GM12878 (cell line): ENCODE measurements at regions not wholly inside any gene's neighbourhood (a gene's known extent, or its start where the extent isn't known, plus 50 kb on each side); places are given as distances from the start of the nearest gene placed in this dataset.

Source experiments
- ATAC-seq: fragments of 200-7000 bp; cut with Tn5 transposase; 3 replicates; pipeline ENCODE4 v1.9.1; 2020; ENCODE audit warnings: mild to moderate bottlenecking, moderate library complexity
- BruUV-seq: library from RNA; stranded (reverse); fragments of 400-500 nt; replicated peaks from 2 replicates; lab custom pipeline; 2021; lab: Mats Ljungman, UMichigan
- CTCF ChIA-PET: fragments of 300-600 bp; sonication (Branson Sonifier 250); formaldehyde crosslinking; extraction: SDS; loops from one replicate; lab custom pipeline; 2021; ENCODE audit warnings: inconsistent platforms; lab: Yijun Ruan, JAX
- POLR2A ChIA-PET: fragments of 350-600 bp; formaldehyde crosslinking; extraction: SDS; loops from one replicate; lab custom pipeline; 2021; ENCODE audit warnings: inconsistent platforms; lab: Charles Lee
- RAD21 ChIA-PET: fragments of 300-600 bp; sonication (Branson Sonifier 250); formaldehyde crosslinking; loops from one replicate; lab custom pipeline; 2023; ENCODE audit warnings: antibody characterized with exemption; ENCODE audit not compliant: unreplicated experiment; lab: Charles Lee
- SMC1A ChIA-PET: fragments of 300-600 bp; sonication (Branson Sonifier 250); formaldehyde crosslinking; loops from one replicate; lab custom pipeline; 2023; ENCODE audit not compliant: unreplicated experiment, uncharacterized antibody; lab: Charles Lee
- DNase-seq: peaks from one replicate; pipeline ENCODE4 v3.0.0-alpha.2; 2011; ENCODE audit warnings: low read depth, low spot score
- FAIRE-seq: peaks from 3 replicates; lab custom pipeline; 2011; peaks lifted over from hg19 to GRCh38; lab: Jason Lieb, UNC
- H2AFZ ChIP-seq: 2 replicates; pipeline ENCODE4 v1.6.0; 2011; ENCODE audit warnings: low read depth, low read length, control low read depth; ENCODE audit not compliant: control insufficient read depth
- H3K27ac ChIP-seq: 2 replicates; pipeline ENCODE4 v1.5.1; 2011; ENCODE audit warnings: control low read depth; ENCODE audit not compliant: control insufficient read depth, insufficient read depth
- H3K27me3 ChIP-seq, 2 experiments: replicated peaks in 1 of 2; 2 replicates each; pipeline versions ENCODE4 v1.6.0 to v1.6.1; 2011; ENCODE audit warnings: low read length in 1 of 2; ENCODE audit not compliant: control insufficient read depth in 2 of 2, insufficient read depth in 2 of 2
- H3K36me3 ChIP-seq, 2 experiments: 2 replicates each; pipeline ENCODE4 v1.5.1; 2011; ENCODE audit warnings: low read length in 1 of 2; ENCODE audit not compliant: control insufficient read depth in 2 of 2, insufficient read depth in 2 of 2
- H3K4me1 ChIP-seq: 2 replicates; pipeline ENCODE4 v1.6.1; 2011; ENCODE audit warnings: mild to moderate bottlenecking, low read length, moderate library complexity, mixed read lengths; ENCODE audit not compliant: control insufficient read depth, insufficient read depth
- H3K4me2 ChIP-seq: 2 replicates; pipeline ENCODE4 v1.6.0; 2011; ENCODE audit warnings: control low read depth; ENCODE audit not compliant: control insufficient read depth, insufficient read depth
- H3K4me3 ChIP-seq: fragments of 200-600 bp; sonication (generic); 2 replicates; pipeline ENCODE4 v1.5.1; 2016
- H3K79me2 ChIP-seq: 2 replicates; pipeline ENCODE4 v1.6.0; 2011; ENCODE audit warnings: low read length; ENCODE audit not compliant: control insufficient read depth, insufficient read depth
- H3K9ac ChIP-seq: 2 replicates; pipeline ENCODE4 v1.8.0; 2011; ENCODE audit warnings: low read length, control low read depth, mixed read lengths; ENCODE audit not compliant: control insufficient read depth, insufficient read depth
- H3K9me3 ChIP-seq: replicated peaks from 3 replicates; pipeline ENCODE4 v1.5.1; 2011; ENCODE audit warnings: mild to moderate bottlenecking, low read length; ENCODE audit not compliant: control insufficient read depth, insufficient read depth
- H4K20me1 ChIP-seq: 2 replicates; pipeline ENCODE4 v1.6.0; 2011; ENCODE audit not compliant: control insufficient read depth, insufficient read depth
- EED ChIP-seq: sonication (generic); IDR thresholded peaks from 2 replicates; pipeline ENCODE4 v1.6.1; 2016; ENCODE audit warnings: antibody characterized with exemption, low read depth
- FOXM1 ChIP-seq: IDR thresholded peaks from 2 replicates; pipeline ENCODE4 v1.6.1; 2012; ENCODE audit warnings: low read depth, mild to moderate bottlenecking, inconsistent platforms, low read length, moderate library complexity
- IKZF2 ChIP-seq, 2 experiments: fragments of 450-650 bp; IDR thresholded peaks; 2 replicates each; pipeline ENCODE4 v1.6.1; 2017; ENCODE audit warnings: mild to moderate bottlenecking in 2 of 2, moderate library complexity in 2 of 2
- JUNB ChIP-seq: IDR thresholded peaks from 2 replicates; pipeline ENCODE4 v1.6.1; 2016; ENCODE audit warnings: antibody characterized with exemption, mild to moderate bottlenecking
- MEF2B ChIP-seq: fragments of 450-650 bp; IDR thresholded peaks from 2 replicates; pipeline ENCODE4 v1.6.1; 2018; ENCODE audit warnings: mild to moderate bottlenecking, moderate library complexity; ENCODE audit not compliant: partially characterized antibody, poor library complexity, severe bottlenecking
- MTA2 ChIP-seq: fragments of 450-650 bp; IDR thresholded peaks from 2 replicates; pipeline ENCODE4 v1.6.1; 2016; ENCODE audit warnings: low read depth, mild to moderate bottlenecking, moderate library complexity
- NFIC ChIP-seq: IDR thresholded peaks from 2 replicates; pipeline ENCODE4 v1.6.1; 2012; ENCODE audit warnings: low read depth, mild to moderate bottlenecking, inconsistent platforms, low read length, moderate library complexity
- NR2F1 ChIP-seq: fragments of 450-650 bp; conservative IDR thresholded peaks from 2 replicates; pipeline ENCODE4 v1.6.1; 2017; ENCODE audit warnings: mild to moderate bottlenecking
- RBBP5 ChIP-seq: fragments of 200-600 bp; sonication (generic); conservative IDR thresholded peaks from 2 replicates; pipeline ENCODE4 v1.6.1; 2016
- RUNX3 ChIP-seq: IDR thresholded peaks from 2 replicates; pipeline ENCODE4 v1.6.1; 2012; ENCODE audit warnings: low read length, inconsistent platforms
- SIX5 ChIP-seq: IDR thresholded peaks from 2 replicates; pipeline ENCODE4 v1.6.1; 2011; ENCODE audit warnings: mild to moderate bottlenecking, low read depth, low read length, moderate library complexity; ENCODE audit not compliant: severe bottlenecking
- SMAD5 ChIP-seq: IDR thresholded peaks from 2 replicates; pipeline ENCODE4 v1.6.1; 2016; ENCODE audit warnings: antibody characterized with exemption, low read depth
- TCF7 ChIP-seq: IDR thresholded peaks from 2 replicates; pipeline ENCODE4 v1.6.1; 2014; ENCODE audit warnings: antibody characterized with exemption, borderline replicate concordance
- WGBS: methylation state at CpG from one replicate; pipeline ENCODE4 v1.1.6; 2016; ENCODE audit warnings: low lambda C conversion rate; ENCODE audit not compliant: insufficient replicate concordance, insufficient coverage; ENCODE audit errors: missing lambda C conversion rate; 5-methylcytosine and 5-hydroxymethylcytosine counted together
- in situ Hi-C: fragments of 300-500 bp; cut with MboI; formaldehyde crosslinking; loops from 9 replicates; pipeline ENCODE4 v1.14.3; 2018; ENCODE audit warnings: mixed read lengths
- intact Hi-C: fragments of 100-400 bp; cut with micrococcal nuclease; formaldehyde crosslinking; loops from one replicate; pipeline ENCODE4 v1.14.2; 2022; ENCODE audit not compliant: unreplicated experiment
- TF ChIP-seq, protein P1 (sequence below): fragments of 450-650 bp; IDR thresholded peaks from 2 replicates; pipeline ENCODE4 v1.6.1; 2018; ENCODE audit warnings: mild to moderate bottlenecking, low read depth, moderate library complexity; ENCODE audit not compliant: partially characterized antibody
- TF ChIP-seq, protein P2 (sequence below): fragments of 450-650 bp; IDR thresholded peaks from 2 replicates; pipeline ENCODE4 v1.6.1; 2017; ENCODE audit warnings: mild to moderate bottlenecking, moderate library complexity
- TF ChIP-seq, protein P3 (sequence below): fragments of 450-650 bp; IDR thresholded peaks from 2 replicates; pipeline ENCODE4 v1.6.1; 2016; ENCODE audit warnings: mild to moderate bottlenecking

DNA sequence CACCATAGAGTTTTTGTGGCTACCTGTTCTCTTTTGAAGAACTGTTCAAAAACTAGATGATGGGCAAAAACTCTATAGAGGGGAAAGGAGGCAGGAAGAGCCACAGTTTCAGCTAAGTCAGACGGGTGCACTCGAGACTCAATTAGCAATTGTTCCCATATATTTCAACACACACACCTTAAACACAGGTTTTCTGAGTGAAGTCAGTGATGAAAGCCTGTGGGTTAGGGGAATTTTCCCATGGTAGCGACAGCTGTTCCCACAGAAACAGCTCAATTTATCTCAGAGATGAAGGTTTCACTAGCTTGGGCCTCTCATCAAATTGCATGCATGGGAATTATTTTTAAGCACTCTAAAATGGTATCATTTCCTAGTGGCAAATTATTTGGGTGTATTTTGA, 143.4 kb downstream of the ZIC5 start (continued):
- TF ChIP-seq, protein P1, sequence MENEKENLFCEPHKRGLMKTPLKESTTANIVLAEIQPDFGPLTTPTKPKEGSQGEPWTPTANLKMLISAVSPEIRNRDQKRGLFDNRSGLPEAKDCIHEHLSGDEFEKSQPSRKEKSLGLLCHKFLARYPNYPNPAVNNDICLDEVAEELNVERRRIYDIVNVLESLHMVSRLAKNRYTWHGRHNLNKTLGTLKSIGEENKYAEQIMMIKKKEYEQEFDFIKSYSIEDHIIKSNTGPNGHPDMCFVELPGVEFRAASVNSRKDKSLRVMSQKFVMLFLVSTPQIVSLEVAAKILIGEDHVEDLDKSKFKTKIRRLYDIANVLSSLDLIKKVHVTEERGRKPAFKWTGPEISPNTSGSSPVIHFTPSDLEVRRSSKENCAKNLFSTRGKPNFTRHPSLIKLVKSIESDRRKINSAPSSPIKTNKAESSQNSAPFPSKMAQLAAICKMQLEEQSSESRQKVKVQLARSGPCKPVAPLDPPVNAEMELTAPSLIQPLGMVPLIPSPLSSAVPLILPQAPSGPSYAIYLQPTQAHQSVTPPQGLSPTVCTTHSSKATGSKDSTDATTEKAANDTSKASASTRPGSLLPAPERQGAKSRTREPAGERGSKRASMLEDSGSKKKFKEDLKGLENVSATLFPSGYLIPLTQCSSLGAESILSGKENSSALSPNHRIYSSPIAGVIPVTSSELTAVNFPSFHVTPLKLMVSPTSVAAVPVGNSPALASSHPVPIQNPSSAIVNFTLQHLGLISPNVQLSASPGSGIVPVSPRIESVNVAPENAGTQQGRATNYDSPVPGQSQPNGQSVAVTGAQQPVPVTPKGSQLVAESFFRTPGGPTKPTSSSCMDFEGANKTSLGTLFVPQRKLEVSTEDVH = no peak
- TF ChIP-seq EED (peak; percentile 40; the same call in 1 of the 2 replicates), FOXM1 (0 out of 2 replicates have a peak, but pooled peaks have one; percentile 60), RUNX3 (peak; percentile 69), MTA2 (peak; percentile 37; the same call in 1 of the 2 replicates), MEF2B (peak; percentile 46), NFIC (peak; percentile 45; the same call in 1 of the 2 replicates), IKZF2 (IDR thresholded peaks at IDR 0.05) (peak; percentile 21 to 26; a peak in 2 of 4 replicates)

DNA sequence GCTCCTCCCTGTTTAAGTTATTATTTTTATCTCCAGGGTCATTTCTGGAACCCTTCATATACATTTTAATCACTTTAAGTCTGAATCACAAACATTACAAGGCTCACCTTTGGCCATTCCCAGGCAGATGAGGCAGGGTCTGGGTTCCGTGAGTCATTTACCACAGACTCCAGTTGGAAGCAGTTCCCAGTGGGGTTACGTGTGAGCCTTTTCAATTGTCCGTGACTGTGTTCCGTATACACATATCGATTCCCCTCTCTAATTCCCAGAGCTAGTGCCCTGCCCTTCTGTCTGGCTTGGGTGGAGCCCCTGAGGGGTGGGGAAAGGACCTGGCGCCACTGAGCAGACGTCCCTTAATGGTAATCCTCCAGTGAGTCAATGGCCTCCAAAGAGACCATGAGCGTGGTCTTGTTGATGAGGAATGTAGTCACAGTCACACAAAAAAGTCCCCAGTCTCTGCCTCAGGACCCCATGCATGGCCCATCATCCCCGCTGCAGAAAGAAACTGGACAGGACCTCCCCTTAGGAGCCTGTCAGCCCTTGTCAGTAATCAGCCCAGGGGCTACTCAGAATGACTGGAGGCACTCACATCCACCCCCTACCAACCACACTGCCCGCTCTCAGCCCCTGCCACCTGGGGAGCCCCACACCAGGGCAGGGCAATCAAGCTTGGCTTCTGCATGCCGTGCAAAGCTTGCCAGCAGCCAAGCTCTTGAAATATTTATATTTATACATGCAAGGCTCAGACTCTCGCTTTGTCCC, 144.4 kb downstream of the ZIC5 start:
- intact Hi-C loops = no loop called here
- in situ Hi-C loops = no loop called here
- 77% methylated on average over 12 of the region's 12 CpGs for WGBS
- DNase-seq (no peak), FAIRE-seq (no peak), ATAC-seq (no peak)
- POLR2A ChIA-PET = no interaction called here
- Histone ChIP-seq H2AFZ (no peak overlapping the region), H3K4me2 (no peak overlapping the region), H4K20me1 (no peaks in the 10 kb centered on the region), H3K9me3 (no peaks in the 10 kb centered on the region), H3K9ac (no peak overlapping the region), H3K36me3 (no peaks in the 10 kb centered on the region), H3K79me2 (no peaks in the 10 kb centered on the region), H3K4me1 (no peaks in the 10 kb centered on the region), H3K27me3 (no peaks in the 10 kb centered on the region), H3K27ac (no peak overlapping the region), H3K4me3 (no peak overlapping the region)
- CTCF ChIA-PET = interaction anchor here (0.6 kb wide), 1 partner anchor 9 kb away, joined by 3 read pairs; no protein-coding TSS in a partner anchor
- RAD21 ChIA-PET = no interaction called here
- BruUV-seq = no TSS peak
- SMC1A ChIA-PET = no interaction called here
- TF ChIP-seq NR2F1 = no peak
- TF ChIP-seq SMAD5 = no peak
- TF ChIP-seq TCF7 = no peak
- TF ChIP-seq, protein P2, sequence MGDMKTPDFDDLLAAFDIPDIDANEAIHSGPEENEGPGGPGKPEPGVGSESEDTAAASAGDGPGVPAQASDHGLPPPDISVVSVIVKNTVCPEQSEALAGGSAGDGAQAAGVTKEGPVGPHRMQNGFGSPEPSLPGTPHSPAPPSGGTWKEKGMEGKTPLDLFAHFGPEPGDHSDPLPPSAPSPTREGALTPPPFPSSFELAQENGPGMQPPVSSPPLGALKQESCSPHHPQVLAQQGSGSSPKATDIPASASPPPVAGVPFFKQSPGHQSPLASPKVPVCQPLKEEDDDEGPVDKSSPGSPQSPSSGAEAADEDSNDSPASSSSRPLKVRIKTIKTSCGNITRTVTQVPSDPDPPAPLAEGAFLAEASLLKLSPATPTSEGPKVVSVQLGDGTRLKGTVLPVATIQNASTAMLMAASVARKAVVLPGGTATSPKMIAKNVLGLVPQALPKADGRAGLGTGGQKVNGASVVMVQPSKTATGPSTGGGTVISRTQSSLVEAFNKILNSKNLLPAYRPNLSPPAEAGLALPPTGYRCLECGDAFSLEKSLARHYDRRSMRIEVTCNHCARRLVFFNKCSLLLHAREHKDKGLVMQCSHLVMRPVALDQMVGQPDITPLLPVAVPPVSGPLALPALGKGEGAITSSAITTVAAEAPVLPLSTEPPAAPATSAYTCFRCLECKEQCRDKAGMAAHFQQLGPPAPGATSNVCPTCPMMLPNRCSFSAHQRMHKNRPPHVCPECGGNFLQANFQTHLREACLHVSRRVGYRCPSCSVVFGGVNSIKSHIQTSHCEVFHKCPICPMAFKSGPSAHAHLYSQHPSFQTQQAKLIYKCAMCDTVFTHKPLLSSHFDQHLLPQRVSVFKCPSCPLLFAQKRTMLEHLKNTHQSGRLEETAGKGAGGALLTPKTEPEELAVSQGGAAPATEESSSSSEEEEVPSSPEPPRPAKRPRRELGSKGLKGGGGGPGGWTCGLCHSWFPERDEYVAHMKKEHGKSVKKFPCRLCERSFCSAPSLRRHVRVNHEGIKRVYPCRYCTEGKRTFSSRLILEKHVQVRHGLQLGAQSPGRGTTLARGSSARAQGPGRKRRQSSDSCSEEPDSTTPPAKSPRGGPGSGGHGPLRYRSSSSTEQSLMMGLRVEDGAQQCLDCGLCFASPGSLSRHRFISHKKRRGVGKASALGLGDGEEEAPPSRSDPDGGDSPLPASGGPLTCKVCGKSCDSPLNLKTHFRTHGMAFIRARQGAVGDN = no peak
- TF ChIP-seq JUNB = no peak
- TF ChIP-seq, protein P3, sequence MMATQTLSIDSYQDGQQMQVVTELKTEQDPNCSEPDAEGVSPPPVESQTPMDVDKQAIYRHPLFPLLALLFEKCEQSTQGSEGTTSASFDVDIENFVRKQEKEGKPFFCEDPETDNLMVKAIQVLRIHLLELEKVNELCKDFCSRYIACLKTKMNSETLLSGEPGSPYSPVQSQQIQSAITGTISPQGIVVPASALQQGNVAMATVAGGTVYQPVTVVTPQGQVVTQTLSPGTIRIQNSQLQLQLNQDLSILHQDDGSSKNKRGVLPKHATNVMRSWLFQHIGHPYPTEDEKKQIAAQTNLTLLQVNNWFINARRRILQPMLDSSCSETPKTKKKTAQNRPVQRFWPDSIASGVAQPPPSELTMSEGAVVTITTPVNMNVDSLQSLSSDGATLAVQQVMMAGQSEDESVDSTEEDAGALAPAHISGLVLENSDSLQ = no peak
- TF ChIP-seq RBBP5 = no peak
- TF ChIP-seq RUNX3 = no peak
- TF ChIP-seq SIX5 = no peak
